ENCODE measurements at regions not wholly inside any gene's neighbourhood (a gene's known extent, or its start where the extent isn't known, plus 50 kb on each side); places are given as distances from the start of the nearest gene placed in this dataset.

- intact Hi-C loops (cut with micrococcal nuclease; ENCODE audit: unreplicated experiment) (no loop called here), in situ Hi-C loops (cut with MboI) (no loop called here)
- Histone ChIP-seq H3K36me3 (ENCODE audit: control insufficient read depth in 2 of 2, insufficient read depth in 2 of 2, low read length in 1 of 2) (no peaks in the 10 kb centered on the region), H3K4me1 (ENCODE audit: control insufficient read depth, insufficient read depth, low read length) (no peaks in the 10 kb centered on the region), H3K9me3 (replicated peaks; ENCODE audit: control insufficient read depth, insufficient read depth, low read length) (no peaks in the 10 kb centered on the region), H3K4me2 (ENCODE audit: control insufficient read depth, insufficient read depth) (no peak overlapping the region), H3K9ac (ENCODE audit: control insufficient read depth, insufficient read depth, low read length) (no peak overlapping the region), H2AFZ (ENCODE audit: control insufficient read depth, low read depth, low read length) (no peak overlapping the region), H4K20me1 (ENCODE audit: control insufficient read depth, insufficient read depth) (no peaks in the 10 kb centered on the region), H3K27me3 (replicated peaks in 1 of 2; ENCODE audit: control insufficient read depth in 2 of 2, insufficient read depth in 2 of 2, low read length in 1 of 2) (no peaks in the 10 kb centered on the region), H3K79me2 (ENCODE audit: control insufficient read depth, insufficient read depth, low read length) (no peaks in the 10 kb centered on the region), H3K4me3 (no peak overlapping the region), H3K27ac (ENCODE audit: control insufficient read depth, insufficient read depth) (no peak overlapping the region)
- SMC1A ChIA-PET (ENCODE audit: uncharacterized antibody, unreplicated experiment): no interaction called here
- TF ChIP-seq FOXK2 (IDR thresholded peaks at IDR 0.05) (no peak), HDGF (IDR thresholded peaks at IDR 0.05) (no peak), ZBTB11 (CRISPR knock-in tag; IDR thresholded peaks at IDR 0.05) (no peak), RAD21 (IDR thresholded peaks at IDR 0.05; ENCODE audit: insufficient read depth, low read depth, low read length) (no peak), NR2C2 (IDR thresholded peaks at IDR 0.05; ENCODE audit: borderline replicate concordance, control insufficient read depth, insufficient read length, low read depth) (no peak), ZNF24 (IDR thresholded peaks at IDR 0.05) (no peak), ATF3 (IDR thresholded peaks at IDR 0.05; ENCODE audit: borderline replicate concordance, extremely low read depth, low read depth, low read length) (no peak), ATF7 (IDR thresholded peaks at IDR 0.05; ENCODE audit: low read depth) (no peak), TARDBP (IDR thresholded peaks at IDR 0.05; ENCODE audit: borderline replicate concordance) (no peak), STAT1 (conservative IDR thresholded peaks at IDR 0.05) (no peak), IKZF2 (IDR thresholded peaks at IDR 0.05) (no peak), CBFB (IDR thresholded peaks at IDR 0.05; ENCODE audit: low read depth) (no peak)
- DNase-seq (ENCODE audit: low read depth, low spot score) (no peak), FAIRE-seq (no peak), ATAC-seq (no peak)
- CTCF ChIA-PET: no interaction called here
- RAD21 ChIA-PET (ENCODE audit: unreplicated experiment): no interaction called here
- BruUV-seq (replicated peaks): no TSS peak
- POLR2A ChIA-PET: no interaction called here
- WGBS (ENCODE audit: insufficient coverage, insufficient replicate concordance, low lambda C conversion rate, missing lambda C conversion rate): 0% methylated on average over 1 of the region's 1 CpG
Observed at GRCh38 chr7:115078851-115079250, 157.0 kb downstream of the MDFIC start.
